GM18499 (cell line): ENCODE measurements at regions not wholly inside any gene's neighbourhood (a gene's known extent, or its start where the extent isn't known, plus 50 kb on each side); places are given as distances from the start of the nearest gene placed in this dataset.
"Not testable (repeated sequence)": the region's sequence is repeated elsewhere in the genome, so short reads cannot be mapped to it uniquely, and the experiment has no call there.

ENCODE experiments used
- ATAC-seq: cut with Tn5 transposase; IDR thresholded peaks from one replicate; pipeline ENCODE4 v1.9.1; 2021; ENCODE audit warnings: moderate number of reproducible peaks; ENCODE audit not compliant: insufficient read depth, unreplicated experiment

DNA sequence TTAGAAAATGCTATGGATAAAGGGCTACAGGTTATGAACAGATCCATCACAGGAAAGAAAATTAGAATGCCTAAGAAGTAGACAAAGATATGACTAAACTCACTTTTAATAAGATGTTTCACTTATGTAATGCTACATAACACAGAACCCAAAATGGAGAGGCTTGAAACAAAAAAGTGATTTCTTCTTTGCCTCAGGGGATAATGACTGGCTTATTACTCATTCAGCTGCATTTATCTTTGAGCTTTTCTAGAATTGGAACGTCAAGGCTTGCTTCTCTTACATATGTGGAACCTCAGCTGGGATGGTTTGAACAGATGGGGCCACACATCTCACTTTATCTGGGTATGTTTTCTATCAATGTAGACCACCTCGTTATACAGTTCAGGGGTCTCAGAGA is 120.6 kb upstream of the EPHA3 start:
- no peak for ATAC-seq

DNA sequence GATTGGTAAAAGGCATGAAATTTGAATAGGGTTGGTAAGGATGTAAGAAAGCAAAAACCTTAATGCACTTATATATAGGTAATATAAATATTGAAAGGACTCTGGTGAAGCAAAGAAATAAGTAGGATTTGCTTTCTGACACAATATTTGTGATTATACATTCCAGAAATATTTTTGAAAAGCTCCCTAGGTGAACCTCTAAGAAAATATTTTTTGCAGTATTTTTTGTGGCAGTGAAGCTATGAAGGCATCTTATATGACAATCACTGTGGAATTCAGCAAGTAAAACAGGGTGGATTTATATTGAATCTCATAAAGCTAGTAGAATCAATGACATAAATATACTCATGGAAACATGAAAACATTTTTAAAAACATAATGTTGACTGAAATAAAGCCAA is 119.6 kb upstream of the EPHA3 start:
- ATAC-seq: no peak

DNA sequence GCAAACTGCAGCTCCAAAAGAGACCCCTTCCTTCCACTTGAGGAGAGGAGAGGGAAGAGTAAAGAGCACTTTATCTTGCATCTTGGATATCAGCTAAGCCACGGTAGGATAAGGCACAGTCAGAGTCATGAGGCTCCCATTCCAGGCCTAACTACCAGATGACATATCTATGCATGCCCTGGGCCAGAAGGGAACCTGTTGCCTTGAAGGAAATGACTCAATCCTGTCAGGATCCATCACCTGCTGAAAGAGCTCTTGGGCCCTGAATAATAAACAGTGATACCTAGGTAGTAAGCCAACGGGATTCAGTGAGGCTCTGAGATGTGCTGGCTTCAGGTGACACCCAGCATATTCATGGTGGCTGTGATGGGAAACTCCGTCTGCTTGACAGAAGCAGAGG is 118.5 kb upstream of the EPHA3 start:
- no peak for ATAC-seq

DNA sequence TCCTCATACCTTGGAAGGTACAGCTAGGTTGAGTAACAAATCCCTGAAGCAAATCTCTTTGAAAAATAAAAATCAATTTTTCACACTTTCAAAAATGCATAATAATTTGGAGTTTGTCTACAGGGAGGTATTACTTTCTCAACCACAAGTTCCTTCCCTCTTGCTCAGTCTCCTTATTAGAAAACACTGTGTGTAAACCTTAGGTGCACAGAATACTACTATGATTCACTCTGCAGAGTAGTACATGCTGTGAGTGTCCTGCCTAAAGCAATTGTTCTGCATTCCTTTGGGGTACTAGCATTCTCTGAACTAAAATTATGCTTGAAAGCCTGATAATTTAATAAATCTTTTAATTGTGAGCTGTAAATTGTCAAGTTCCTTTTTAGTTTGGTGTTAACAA is 115.9 kb upstream of the EPHA3 start:
- no peak for ATAC-seq

DNA sequence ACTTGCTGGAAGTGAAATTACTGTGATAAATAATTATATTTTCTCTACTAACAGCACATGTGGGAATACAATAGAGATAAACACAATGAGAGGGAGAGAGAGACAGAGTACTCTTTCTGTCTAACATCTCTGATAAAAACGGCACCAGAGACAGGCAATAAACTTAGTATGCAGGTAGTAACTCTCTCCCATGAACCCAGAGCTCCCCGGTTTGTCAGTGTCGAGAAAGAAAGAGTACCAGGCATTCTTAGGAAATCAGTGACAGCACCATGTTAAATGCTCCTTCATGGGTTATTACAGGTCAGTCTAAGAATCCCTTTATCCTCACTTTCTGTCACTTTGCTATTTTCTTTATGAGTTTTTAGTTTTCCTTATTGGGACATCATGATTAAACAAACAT is 110.7 kb upstream of the EPHA3 start:
- ATAC-seq: no peak

DNA sequence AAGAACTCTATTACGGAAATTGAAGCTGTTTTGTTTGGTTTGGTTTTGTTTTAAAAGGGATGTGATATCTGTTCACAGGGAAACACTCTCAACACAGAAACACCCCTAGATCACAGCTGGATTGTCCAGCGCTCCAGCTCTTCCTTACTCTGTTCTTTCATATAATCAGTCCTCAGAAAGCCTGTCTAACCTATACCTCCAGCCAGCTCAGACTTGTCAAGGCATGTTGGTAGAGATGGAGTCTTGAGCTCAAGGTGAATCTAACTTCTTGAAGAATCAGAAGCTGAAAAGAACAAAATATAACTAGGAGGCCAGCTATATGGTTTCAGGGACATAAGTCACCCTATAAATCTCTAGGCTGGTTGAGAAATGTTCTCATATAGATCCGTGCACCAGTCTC is 110.2 kb upstream of the EPHA3 start:
- no peak for ATAC-seq

DNA sequence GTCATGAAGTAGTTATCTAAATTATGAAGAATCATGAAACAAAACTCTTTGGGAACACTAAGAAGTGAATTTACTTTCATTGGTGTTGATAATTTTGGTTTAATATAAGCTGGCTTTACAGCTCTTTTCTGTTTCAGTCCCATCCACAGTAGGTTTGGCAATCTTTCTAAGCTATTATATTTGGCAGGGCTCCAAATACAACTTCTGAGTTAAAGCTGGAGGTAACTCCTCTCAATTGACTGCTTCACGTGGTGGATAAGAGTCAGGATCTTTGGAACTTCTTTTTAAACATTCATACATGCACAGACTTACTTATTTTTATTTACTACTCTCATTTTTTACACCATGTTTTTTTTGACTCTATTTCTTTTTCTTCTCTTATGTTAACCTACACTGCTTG is 106.5 kb upstream of the EPHA3 start:
- ATAC-seq: no peak

DNA sequence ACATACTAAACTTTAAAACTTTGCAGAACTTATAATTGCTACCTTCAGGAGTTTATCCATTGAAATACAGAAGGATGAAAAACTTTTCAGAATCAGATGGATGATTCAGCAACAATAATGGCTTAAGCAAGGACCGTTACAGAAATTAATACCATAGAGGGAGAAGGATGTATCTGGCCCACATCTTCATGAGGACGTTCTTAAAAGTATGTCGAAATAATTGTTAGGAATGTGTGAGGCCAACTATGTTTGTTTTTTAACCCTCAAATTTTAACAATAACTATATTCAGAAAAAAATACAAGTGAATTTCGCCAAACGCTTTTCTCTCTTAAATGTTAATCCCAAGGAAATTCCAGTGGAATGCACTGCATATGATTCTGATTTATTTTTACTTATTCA is 105.2 kb upstream of the EPHA3 start:
- no peak for ATAC-seq

DNA sequence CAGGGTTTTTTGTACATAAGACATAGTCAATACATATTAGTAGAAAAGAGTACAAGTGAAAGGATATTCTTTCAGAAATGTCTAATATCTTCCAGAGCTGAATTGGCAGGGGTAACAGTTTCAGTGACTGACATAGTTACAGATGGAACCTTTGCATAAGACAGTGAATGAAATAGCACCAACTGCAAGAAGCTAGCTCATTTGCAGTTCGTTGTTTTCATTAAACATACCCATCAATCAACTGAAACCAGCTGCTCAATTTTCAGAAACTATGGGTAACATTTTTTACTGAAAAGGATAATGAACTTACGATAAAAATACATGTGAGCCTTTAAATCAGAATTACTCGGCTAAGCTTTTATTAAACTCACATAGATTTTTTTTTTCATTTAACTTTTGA is 93.9 kb upstream of the EPHA3 start:
- ATAC-seq: no peak

DNA sequence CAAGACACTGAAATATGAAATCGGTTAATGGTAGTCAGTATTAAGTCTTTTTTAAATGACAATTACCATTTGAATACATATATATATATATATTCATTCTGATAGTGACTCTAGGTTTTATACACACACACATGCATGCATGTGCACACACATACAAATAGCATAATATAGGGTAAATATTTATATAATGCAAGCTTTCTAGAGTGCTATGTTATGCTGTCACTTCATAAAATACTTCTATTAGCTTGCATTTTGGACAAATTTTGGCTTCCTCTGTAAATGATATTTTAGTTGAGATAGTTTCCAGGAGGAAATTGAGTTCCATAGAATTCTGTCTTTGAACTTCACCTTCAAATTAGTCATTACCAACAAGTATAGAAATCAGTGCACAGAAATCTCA is 89.9 kb upstream of the EPHA3 start:
- ATAC-seq: no peak

DNA sequence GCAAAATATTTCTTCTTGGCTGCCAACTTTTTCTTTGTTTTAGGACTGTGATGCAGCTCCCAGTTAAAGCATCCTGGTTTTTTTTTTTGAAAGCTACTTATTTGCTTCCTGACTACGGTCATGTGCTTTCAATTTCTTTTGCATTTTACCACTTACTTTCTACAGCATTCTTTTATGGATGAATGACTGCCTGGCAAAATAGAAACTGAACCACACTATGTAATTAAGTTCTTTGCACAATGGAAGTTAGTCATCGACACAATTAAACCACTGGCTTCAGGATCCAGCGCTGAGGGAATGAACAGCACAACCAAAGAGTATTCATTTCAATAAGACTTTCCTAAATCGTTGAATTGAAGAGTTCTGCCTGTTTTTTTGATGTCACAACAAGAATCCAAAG is 82.2 kb upstream of the EPHA3 start:
- no peak for ATAC-seq

DNA sequence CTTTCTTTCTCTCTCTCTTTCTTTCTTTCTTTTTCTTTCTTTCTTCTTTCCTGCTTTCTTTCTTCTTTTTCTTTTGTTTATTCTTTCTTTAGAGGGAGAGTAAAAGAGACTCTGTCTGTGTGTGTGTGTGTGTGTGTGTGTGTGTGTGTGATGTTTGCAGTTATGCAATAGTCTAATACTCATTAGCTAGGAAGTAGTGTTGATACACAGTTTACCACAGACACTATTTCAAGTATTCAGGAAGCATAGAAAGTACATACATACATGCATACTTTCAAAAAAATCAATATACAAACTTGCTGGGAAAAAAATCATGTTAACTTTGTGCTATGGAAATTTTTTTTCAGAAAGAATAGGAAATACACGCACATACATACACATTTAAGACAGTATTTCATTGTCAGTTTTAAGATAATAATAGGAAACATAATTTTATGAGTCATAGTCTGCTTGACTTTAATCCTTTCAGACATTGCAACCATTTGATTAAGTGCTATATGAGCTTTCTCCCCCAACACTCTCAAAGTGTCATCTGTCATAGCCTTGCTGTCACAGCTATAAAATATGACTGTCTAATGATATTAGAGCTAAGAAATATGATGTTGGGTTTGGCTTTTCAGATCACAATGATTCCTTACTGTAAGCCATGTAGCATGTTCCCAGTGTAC is 74.9 kb upstream of the EPHA3 start:
- ATAC-seq: no peak

DNA sequence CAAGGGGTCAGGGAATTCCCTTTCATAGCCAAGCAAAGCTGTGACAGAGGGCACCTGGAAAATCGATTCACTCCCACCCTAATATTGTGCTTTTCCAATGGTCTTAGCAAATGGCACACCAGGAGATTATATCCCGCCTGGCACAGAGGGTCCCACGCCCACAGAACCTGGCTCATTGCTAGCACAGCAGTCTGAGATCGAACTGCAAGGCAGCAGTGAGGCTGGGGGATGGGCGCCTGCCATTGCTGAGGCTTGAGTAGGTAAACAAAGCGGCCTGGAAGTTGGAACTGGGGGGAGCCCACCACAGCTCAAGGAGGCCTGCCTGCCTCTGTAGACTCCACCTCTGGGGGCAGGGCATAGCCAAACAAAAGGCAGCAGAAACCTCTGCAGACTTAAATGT is 72.7 kb upstream of the EPHA3 start:
- not testable (repeated sequence) for ATAC-seq

DNA sequence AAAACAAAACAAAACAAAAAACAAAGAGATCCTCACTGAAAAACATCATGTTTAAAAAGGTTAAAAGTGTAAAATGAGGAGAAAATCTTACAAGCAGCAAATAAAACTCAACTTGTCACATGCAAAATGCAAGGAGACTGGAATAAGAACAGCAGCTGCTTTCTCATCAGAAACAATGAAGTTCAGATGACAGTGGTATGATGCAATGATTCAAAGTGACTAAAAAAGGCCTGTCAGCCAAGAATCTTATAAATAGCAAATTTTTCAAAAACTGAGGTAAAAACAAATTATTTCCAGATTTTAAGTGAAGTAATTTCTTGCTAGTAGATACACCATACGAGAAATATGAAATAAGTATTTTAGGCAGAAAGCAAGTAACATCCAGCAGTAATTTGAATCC is 68.6 kb upstream of the EPHA3 start:
- no peak for ATAC-seq

DNA sequence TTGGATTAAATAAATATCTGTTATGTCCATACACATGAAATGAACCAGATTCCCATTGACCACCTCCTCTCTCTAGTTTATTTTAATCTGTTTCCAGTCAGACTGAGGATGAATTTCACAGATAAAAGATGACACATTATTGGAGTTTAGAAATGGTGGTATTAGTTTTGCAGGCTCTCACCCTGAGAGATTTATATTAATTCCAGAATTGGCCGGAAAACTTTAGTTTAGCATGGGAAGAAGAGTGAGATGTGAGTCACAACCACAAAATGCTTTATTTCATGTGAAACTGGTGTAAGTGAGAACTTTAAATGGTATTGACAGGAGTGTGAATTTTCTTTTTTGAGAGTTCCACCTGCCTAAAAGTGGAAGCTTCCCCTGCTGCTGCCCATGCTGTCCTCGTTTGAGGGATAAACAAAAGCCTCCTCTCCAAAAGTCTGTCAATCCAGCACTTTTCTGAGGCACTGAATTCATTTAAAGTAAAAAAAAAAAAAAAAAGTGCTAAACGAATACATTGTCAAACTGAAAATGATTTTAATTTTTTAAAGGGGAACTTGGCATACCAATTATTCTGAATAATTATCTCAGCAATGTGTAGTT is 65.1 kb upstream of the EPHA3 start:
- ATAC-seq: no peak

DNA sequence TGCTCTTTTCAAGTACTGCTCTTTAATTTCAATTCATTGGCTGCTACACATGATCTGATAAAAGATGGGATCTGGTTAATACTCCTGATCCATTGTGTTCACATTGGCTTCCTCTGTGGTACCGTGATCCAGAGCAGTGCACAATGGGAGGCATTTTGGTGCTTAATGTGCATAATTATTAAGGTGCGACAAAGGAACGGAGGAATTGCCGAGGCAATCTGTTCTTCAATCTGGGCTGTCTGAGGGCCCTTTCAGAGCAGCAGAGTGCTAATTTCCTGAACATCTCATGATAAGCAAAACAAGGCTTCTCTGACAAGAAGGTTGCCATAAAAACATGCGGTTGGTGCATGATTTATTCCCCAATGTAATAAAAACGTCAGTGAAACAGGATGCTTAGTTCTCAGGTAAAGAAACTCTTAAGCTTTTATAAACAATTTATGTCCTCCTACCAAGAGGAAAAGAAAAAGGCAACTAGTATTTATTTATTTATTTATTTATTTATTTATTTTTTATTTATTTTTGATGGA is 64.0 kb upstream of the EPHA3 start:
- no peak for ATAC-seq

DNA sequence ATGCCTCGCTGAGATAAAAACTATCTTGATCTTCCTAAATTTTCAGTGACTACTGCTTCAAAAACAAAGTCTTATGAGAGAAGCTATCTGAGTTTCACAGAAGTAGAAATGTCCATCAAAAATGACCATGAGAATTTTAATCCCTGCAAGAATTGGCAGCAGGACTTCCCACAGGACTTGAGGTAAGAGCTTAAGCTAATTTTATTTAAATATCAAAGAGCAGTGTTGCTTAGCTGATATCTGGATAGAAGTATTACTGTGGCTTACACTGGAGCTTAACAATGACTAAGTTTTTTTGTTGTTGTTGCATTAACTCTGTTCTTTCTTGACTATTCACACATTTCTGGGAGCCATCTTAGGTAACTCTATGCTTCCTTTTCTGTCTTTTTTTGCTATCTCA is 60.8 kb upstream of the EPHA3 start:
- no peak for ATAC-seq

DNA sequence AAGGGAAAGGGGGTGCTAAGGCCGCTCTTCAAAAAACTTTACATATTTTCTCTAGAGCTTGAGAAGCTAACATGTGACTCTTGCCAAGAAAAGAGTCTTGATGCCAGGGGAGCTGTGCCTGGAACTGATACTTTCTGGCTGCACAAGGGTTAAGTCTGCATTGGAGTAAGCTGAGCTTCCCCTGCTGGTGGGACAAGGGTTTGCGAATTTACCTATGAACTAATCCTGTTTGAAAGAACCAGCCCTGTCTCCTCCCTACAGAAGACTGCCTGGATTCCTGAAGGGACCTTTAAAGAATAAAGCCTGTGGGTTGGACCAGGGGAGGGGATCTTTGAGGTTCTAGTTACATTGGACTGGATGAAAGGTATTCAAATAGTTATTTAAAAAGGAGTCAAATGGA is 58.3 kb upstream of the EPHA3 start:
- ATAC-seq: no peak

DNA sequence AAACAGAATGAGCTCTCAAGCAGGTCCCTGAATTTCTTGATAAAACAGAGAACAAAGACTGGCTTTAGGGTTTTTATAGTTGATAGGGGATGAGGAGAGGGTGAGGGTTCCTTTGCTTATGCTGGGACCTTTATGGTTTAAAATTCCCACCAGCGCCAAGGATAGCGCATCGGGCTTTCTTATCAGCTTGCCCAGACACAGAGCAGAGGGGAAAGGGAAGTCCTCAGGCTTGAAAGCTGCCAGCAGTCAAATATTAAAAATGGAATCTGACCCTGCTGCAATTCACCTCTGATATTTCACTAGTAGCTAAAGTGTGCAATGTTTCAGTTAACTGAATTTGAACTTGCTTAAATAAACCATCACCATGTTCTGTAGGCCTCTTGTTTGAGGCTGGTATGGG is 55.0 kb upstream of the EPHA3 start:
- no peak for ATAC-seq

DNA sequence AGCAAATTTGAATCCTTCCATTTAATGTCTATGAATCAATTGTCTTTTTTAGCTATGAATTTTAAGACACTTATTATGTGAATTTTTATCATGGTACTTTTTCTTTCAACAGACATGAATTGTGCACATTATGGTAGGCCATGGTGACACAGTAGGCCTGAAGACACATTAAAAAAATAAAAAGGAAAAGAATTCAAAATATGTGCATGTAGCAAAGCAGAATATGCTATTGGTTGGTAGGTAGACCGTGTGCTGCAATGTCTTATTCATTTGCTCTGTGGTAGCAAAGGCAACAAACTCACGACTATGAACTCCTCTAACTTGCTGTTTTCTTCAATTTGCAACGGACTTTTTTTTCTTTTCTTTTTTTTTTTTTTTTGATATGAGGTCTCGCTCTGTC is 50.0 kb upstream of the EPHA3 start:
- no peak for ATAC-seq
